ENCODE measurements at regions not wholly inside any gene's neighbourhood (a gene's known extent, or its start where the extent isn't known, plus 50 kb on each side); places are given as distances from the start of the nearest gene placed in this dataset.

- TF ChIP-seq CTCF (IDR thresholded peaks at IDR 0.05) (no peak), EP300 (IDR thresholded peaks at IDR 0.05) (no peak), POLR2A (IDR thresholded peaks at IDR 0.05) (no peak), POLR2AphosphoS5 (IDR thresholded peaks at IDR 0.05) (no peak)
Measured at GRCh38 chr21:26781331-26781730, 63.9 kb downstream of the ADAMTS1 start.

Data from gastroesophageal sphincter (tissue), 3 donors.